ENCODE measurements at regions not wholly inside any gene's neighbourhood (a gene's known extent, or its start where the extent isn't known, plus 50 kb on each side); places are given as distances from the start of the nearest gene placed in this dataset.

GRCh38 chrX:121298499-121298898 is 251.1 kb downstream of the GLUD2 start:
- CTCF ChIA-PET = no interaction called here
- BruUV-seq (replicated peaks) = no TSS peak
- intact Hi-C loops (cut with micrococcal nuclease; ENCODE audit: unreplicated experiment) = no loop called here
- H3K4me1 Mint-ChIP-seq (ENCODE audit: low read depth, unreplicated experiment) = no peaks in the 10 kb centered on the region
- no peak overlapping the region for H3K27ac Mint-ChIP-seq (ENCODE audit: unreplicated experiment)
- Histone ChIP-seq H3K27me3 (replicated peaks; ENCODE audit: control insufficient read depth, insufficient read depth, low read length) (no peaks in the 10 kb centered on the region), H3K9me3 (no peaks in the 10 kb centered on the region), H3K36me3 (ENCODE audit: control insufficient read depth, insufficient read depth, low read length) (no peaks in the 10 kb centered on the region), H3K4me1 (no peaks in the 10 kb centered on the region), H3K4me3 (ENCODE audit: low read depth, low read length) (no peak overlapping the region)
- no peaks in the 10 kb centered on the region for H3K9me3 Mint-ChIP-seq (ENCODE audit: unreplicated experiment)
- H3K36me3 Mint-ChIP-seq (ENCODE audit: insufficient read depth, unreplicated experiment) = no peaks in the 10 kb centered on the region
- no peak for DNase-seq
- H3K27me3 Mint-ChIP-seq (ENCODE audit: insufficient read depth, unreplicated experiment) = no peaks in the 10 kb centered on the region
- no peak overlapping the region for H3K4me3 Mint-ChIP-seq (ENCODE audit: unreplicated experiment)
- no peak for TF ChIP-seq CTCF (IDR thresholded peaks at IDR 0.05; ENCODE audit: insufficient read depth in 1 of 2, low read depth in 1 of 2, low read length in 1 of 2, severe bottlenecking in 1 of 2, unreplicated experiment in 1 of 2)
- POLR2A ChIA-PET = no interaction called here

DNA sequence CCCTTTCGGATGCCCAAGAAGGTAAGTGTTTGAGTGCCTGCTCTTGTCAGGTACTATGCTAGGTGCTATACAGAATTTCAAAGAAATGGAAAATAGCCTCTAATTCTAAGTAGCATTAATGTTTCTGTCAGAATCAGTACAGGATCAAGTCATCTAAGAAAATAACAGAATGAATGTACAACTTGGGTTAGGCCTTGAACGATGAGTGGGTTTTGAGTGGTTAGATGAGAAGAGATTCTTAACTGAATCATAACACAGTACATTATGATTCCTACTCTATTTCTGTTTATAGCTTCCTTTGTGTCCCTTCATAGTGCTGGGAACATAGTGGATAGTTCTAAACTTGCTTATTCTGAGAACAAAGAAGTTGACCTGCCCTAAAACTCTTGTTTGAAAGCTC is 253.9 kb downstream of the GLUD2 start:
- POLR2A ChIA-PET = no interaction called here
- no peak overlapping the region for H3K27ac Mint-ChIP-seq (ENCODE audit: unreplicated experiment)
- no peaks in the 10 kb centered on the region for H3K4me1 Mint-ChIP-seq (ENCODE audit: low read depth, unreplicated experiment)
- H3K36me3 Mint-ChIP-seq (ENCODE audit: insufficient read depth, unreplicated experiment) = no peaks in the 10 kb centered on the region
- H3K9me3 ChIP-seq = no peaks in the 10 kb centered on the region
- no peaks in the 10 kb centered on the region for H3K36me3 ChIP-seq (ENCODE audit: control insufficient read depth, insufficient read depth, low read length)
- no peaks in the 10 kb centered on the region for H3K27me3 Mint-ChIP-seq (ENCODE audit: insufficient read depth, unreplicated experiment)
- BruUV-seq (replicated peaks) = no TSS peak
- CTCF ChIA-PET = no interaction called here
- no peaks in the 10 kb centered on the region for H3K9me3 Mint-ChIP-seq (ENCODE audit: unreplicated experiment)
- no peak for TF ChIP-seq CTCF (IDR thresholded peaks at IDR 0.05; ENCODE audit: insufficient read depth in 1 of 2, low read depth in 1 of 2, low read length in 1 of 2, severe bottlenecking in 1 of 2, unreplicated experiment in 1 of 2)
- no peak overlapping the region for H3K4me3 ChIP-seq (ENCODE audit: low read depth, low read length)
- DNase-seq = no peak
- no peaks in the 10 kb centered on the region for H3K4me1 ChIP-seq
- H3K4me3 Mint-ChIP-seq (ENCODE audit: unreplicated experiment) = no peak overlapping the region
- intact Hi-C loops (cut with micrococcal nuclease; ENCODE audit: unreplicated experiment) = loop anchor here (10.0 kb wide), 1 partner anchor 507 kb away; no protein-coding TSS in a partner anchor
- H3K27me3 ChIP-seq (replicated peaks; ENCODE audit: control insufficient read depth, insufficient read depth, low read length) = no peaks in the 10 kb centered on the region

- Histone ChIP-seq H3K36me3 (ENCODE audit: control insufficient read depth, insufficient read depth, low read length) (no peaks in the 10 kb centered on the region), H3K27me3 (replicated peaks; ENCODE audit: control insufficient read depth, insufficient read depth, low read length) (no peaks in the 10 kb centered on the region), H3K4me3 (ENCODE audit: low read depth, low read length) (no peak overlapping the region), H3K9me3 (no peaks in the 10 kb centered on the region), H3K4me1 (no peaks in the 10 kb centered on the region)
- no peaks in the 10 kb centered on the region for H3K27me3 Mint-ChIP-seq (ENCODE audit: insufficient read depth, unreplicated experiment)
- no peaks in the 10 kb centered on the region for H3K9me3 Mint-ChIP-seq (ENCODE audit: unreplicated experiment)
- H3K36me3 Mint-ChIP-seq (ENCODE audit: insufficient read depth, unreplicated experiment) = no peaks in the 10 kb centered on the region
- no peak for DNase-seq
- H3K4me1 Mint-ChIP-seq (ENCODE audit: low read depth, unreplicated experiment) = no peaks in the 10 kb centered on the region
- ChIA-PET POLR2A (no interaction called here), CTCF (no interaction called here)
- no peak for TF ChIP-seq CTCF (IDR thresholded peaks at IDR 0.05; ENCODE audit: insufficient read depth in 1 of 2, low read depth in 1 of 2, low read length in 1 of 2, severe bottlenecking in 1 of 2, unreplicated experiment in 1 of 2)
- intact Hi-C loops (cut with micrococcal nuclease; ENCODE audit: unreplicated experiment) = loop anchor here (10.0 kb wide), 1 partner anchor 507 kb away; no protein-coding TSS in a partner anchor
- H3K27ac Mint-ChIP-seq (ENCODE audit: unreplicated experiment) = no peak overlapping the region
- no peak overlapping the region for H3K4me3 Mint-ChIP-seq (ENCODE audit: unreplicated experiment)
- BruUV-seq (replicated peaks) = no TSS peak
Measured at GRCh38 chrX:121301822-121302221, 254.4 kb downstream of the GLUD2 start.

All from Caco-2 (cell line).